HG02870 (cell line): ENCODE measurements at regions not wholly inside any gene's neighbourhood (a gene's known extent, or its start where the extent isn't known, plus 50 kb on each side); places are given as distances from the start of the nearest gene placed in this dataset.
"Not testable (repeated sequence)": the region's sequence is repeated elsewhere in the genome, so short reads cannot be mapped to it uniquely, and the experiment has no call there.

Experiments used
- ATAC-seq: cut with Tn5 transposase; IDR thresholded peaks from one replicate; pipeline ENCODE4 v1.9.1; 2021; ENCODE audit warnings: mild to moderate bottlenecking, moderate library complexity; ENCODE audit not compliant: unreplicated experiment

DNA sequence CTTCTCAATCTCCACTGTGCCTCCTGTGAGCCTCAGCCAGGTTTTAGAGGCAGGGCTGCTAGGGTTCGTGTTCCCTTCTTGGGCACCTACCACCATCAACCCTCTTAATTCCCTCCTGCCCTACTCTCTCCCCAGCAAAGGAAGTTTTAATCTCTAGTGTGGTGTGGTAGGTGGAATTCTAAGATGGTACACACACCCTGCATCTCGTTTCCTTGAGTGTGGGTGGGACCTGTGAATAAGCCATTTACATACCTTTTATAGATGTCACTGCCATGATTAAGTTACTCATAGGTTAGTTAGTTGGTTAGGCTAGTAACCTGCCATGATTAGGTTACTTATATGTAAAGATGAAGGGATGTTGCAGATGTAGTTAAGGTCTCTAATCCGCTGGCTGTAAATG lies 114.8 kb upstream of the VRK1 start:
- ATAC-seq, result no peak

- no peak for ATAC-seq
Observed at GRCh38 chr14:96683562-96684289, 113.5 kb upstream of the VRK1 start.

- ATAC-seq, result no peak
Observed at GRCh38 chr14:96686126-96686525, 111.1 kb upstream of the VRK1 start.

GRCh38 chr14:96688629-96689028 lies 108.6 kb upstream of the VRK1 start:
- ATAC-seq, result no peak

- ATAC-seq, result no peak
Observed at GRCh38 chr14:96690713-96691383, 106.3 kb upstream of the VRK1 start.

GRCh38 chr14:96693252-96693820 lies 103.8 kb upstream of the VRK1 start:
- no peak for ATAC-seq

GRCh38 chr14:96693987-96694386 lies 103.2 kb upstream of the VRK1 start:
- no peak for ATAC-seq

DNA sequence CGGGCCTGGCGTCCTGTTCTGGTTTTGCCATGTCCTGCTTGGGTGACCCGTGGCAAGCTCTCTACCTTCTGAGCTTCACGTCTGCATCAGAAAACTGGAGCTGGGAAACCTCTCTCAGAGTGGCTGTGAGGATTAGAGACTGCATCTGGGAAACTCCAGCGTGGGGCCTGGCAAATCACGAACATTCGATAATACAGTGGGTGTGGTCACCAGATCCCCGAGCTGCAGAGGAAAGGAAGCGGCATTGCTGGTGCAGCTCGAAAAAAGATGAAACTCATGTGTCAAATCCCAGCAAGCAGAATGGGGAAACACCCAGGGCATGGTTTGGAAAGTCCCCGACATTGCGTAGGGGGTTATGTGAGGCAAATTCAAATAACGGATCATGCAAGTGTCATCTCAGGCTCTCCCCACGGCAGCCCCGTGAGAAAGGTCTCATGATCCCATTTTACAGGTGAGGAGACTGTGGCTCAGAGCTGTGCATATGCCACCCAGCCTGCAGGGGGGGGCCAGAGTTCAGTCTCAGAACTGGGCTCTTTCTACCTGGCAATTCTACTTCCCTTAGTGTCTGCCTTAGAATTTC lies 98.1 kb upstream of the VRK1 start:
- ATAC-seq, result peak; percentile 77

DNA sequence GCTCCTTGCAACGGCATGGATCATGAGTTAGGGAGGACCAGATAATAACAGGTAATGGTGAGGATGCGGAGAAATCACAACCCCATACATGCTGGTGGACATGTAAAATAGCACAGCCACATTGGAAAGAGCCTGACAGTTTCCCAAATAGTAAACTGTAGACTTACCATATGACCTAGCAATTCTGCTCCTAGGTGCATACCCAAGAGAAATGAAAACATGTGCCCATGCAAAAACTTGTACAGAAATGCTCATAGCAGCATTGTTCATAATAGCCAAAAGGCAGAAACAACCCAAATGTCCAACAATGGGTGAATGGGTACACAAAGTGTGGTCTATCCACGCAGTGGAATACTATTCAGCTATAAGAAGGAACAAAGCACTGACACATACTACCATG lies 97.5 kb upstream of the VRK1 start:
- no peak for ATAC-seq

DNA sequence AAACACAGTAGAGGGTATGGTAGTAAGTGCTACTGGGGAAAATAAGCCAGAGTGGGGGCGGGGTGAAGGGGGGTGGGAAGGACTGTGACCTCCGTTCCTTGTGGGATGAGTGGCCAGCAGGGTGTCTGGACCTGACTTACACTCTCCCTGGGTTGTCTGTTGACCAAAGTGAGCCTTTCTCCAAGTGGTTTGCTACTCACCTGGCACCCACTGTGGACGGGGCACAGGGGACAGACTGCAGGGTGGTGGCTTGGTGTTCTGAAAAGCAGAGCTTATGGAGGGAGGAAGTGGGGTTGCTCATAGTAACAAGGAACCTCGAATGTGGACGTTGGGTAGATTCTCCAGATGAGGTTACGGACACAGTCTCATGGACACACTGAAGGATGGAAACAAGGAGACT lies 94.4 kb upstream of the VRK1 start:
- no peak for ATAC-seq

DNA sequence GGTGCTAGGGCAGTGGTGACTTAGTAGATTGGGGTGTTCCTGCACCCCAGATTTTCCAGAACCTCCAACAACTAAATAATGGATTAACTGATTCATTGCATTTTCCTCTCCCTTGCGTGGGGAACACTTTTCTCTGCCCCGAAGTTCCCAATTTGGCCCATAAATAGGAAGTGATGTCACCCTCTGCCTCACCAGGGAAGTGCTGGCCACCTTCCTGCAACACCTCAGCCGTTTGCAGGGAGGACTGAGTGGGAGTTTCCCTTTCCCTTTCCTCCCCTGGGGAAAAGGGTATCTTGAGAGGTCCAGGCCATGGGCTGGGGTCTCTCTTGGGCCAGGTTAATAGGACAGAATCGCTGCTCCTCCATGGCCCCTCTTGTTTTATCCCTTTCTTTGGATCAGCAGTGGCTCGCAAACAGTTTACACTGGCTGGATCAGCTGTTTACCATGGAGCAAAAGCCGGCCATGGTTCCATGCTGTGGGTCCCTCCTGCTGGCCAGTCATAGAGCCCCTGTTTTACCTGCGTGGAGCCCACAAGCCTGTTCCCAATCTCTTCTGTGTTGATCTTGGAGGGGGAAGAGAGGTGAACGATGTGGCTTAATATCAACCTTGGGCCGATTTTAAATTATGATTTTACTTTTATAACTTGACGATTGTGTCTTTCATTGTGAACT lies 91.6 kb upstream of the VRK1 start:
- no peak for ATAC-seq

GRCh38 chr14:96706893-96707292 lies 90.3 kb upstream of the VRK1 start:
- ATAC-seq, result no peak

DNA sequence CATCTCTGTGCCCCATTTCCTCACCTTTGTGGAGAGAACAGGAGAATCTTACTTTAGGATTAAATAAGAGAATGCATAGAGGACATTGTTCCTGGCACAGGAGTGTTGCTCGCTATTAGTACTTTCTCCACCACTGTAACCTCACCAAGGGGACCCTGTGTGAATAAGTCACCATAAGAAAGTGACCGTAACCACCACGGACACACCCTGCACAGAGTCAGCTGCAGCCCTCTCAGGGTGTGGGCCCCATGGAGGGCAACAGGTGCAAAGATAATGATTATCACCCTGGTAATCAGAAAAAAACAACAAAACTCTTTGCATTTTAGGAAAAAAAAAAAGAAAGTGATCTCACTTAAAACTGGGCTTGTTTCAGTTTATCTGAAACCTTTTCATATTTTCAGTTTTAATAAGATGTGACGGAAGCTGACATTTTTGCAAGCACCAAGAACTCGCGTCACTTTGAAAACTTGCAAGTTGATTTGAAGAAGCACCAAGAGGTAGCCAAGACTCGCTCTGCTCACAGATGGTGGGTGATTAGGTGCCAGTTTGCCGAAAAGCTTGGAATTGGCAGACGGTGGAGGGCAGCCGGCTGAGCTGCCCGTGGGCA lies 87.0 kb upstream of the VRK1 start:
- peak; percentile 58 for ATAC-seq

GRCh38 chr14:96711559-96712267 lies 85.5 kb upstream of the VRK1 start:
- no peak for ATAC-seq

DNA sequence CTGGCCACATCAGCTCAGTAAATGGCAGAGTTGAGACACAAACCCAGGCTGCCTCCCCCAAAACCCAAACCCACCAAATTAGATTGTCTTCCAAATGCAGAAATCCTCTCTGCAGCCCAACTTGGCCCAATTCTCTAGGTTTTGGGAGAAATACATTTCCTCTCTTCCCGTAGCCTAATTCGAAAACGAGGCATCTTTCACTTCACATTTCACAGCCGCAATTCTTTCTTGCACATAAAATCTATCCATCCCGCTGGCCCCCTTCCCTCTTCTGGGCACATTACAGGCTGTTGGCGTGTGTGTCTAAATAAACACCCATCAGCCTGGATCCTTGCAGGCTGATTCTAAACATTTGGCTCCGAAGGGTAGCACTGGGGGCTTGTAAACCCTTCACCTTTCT lies 83.8 kb upstream of the VRK1 start:
- no peak for ATAC-seq

GRCh38 chr14:96714537-96714936 lies 82.6 kb upstream of the VRK1 start:
- ATAC-seq, result not testable (repeated sequence)

GRCh38 chr14:96717116-96717515 lies 80.1 kb upstream of the VRK1 start:
- ATAC-seq, result no peak

- no peak for ATAC-seq
Observed at GRCh38 chr14:96718407-96718806, 78.8 kb upstream of the VRK1 start.

DNA sequence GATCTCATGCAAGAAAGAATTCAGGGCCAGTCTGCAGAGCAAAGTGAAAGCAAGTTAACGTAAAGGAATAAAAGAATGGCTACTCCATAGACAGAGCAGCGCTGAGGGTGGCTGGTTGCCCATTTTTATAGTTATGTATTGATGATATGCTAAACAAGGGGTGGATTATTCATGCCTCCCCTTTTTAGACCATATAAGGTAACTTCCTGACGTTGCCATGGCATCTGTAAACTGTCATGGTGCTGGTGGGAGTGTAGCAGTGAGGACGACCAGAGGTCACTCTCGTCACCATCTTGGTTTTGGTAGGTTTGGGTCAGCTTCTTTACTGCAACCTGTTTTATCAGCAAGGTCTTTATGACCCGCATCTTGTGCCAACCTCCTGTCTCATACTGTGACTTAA lies 76.5 kb upstream of the VRK1 start:
- not testable (repeated sequence) for ATAC-seq

DNA sequence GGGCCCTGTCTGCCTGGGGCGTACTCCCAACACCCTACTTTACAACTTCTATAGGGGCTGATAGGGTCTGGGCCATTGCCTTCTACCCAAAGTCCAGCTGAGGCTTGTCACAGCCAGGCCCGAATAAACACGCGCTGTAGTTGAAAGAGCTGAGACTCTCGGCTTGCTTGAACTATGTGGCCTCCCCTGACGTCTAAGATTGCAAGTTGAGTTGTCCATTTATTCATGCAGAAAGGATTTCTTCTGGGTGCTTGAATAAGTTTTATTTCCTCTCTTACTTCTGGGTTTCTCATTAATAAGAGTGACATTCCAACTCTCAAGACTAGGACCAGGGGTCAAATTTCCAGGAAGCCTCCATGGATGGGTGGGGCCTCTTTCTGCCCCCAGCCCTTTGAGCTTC lies 74.4 kb upstream of the VRK1 start:
- no peak for ATAC-seq
